ENCODE measurements at regions not wholly inside any gene's neighbourhood (a gene's known extent, or its start where the extent isn't known, plus 50 kb on each side); places are given as distances from the start of the nearest gene placed in this dataset.
"Not testable (repeated sequence)": the region's sequence is repeated elsewhere in the genome, so short reads cannot be mapped to it uniquely, and the experiment has no call there.

GRCh38 chr9:93890436-93890935 is 64.7 kb downstream of the BARX1 start:
- TF ChIP-seq POLR2A (IDR thresholded peaks at IDR 0.05): no peak
- TF ChIP-seq CTCF (IDR thresholded peaks at IDR 0.05 in 8 of 11, conservative IDR thresholded peaks at IDR 0.05 in 3 of 11): no peak
- no peak for TF ChIP-seq POLR2AphosphoS5 (IDR thresholded peaks at IDR 0.05)
- WGBS, 5 donors: 51 to 62% (median 56%) methylated on average over 2 of the region's 2 CpGs
- H3K4me3 ChIP-seq: no peak overlapping the region

GRCh38 chr9:93886911-93887310 is 68.2 kb downstream of the BARX1 start:
- WGBS, 5 donors: 60 to 79% (median 68%) methylated on average over 7 of the region's 7 CpGs

More at GRCh38 chr9:93890436-93890935, 64.7 kb downstream of the BARX1 start:
- Histone ChIP-seq H3K9me3 (peaks cover 0 to 34% (median 22%) of the 10 kb centered on the region in 8 donors), H3K36me3 (no peaks in the 10 kb centered on the region), H3K4me1 (no peaks in the 10 kb centered on the region), H3K27me3 (replicated peaks in 1 of 7) (peaks cover 0 to 4% (median 0%) of the 10 kb centered on the region in 7 donors), H3K27ac (no peak overlapping the region)
- intact Hi-C loops (cut with DNase I; ENCODE audit: low total_unique reads): no loop called here
- DNase-seq: no peak

GRCh38 chr9:93884808-93885207 is 70.3 kb downstream of the BARX1 start:
- 44 to 61% (median 59%) methylated on average over 1 of the region's 1 CpG for WGBS, 5 donors
- DNase-seq: no peak

More at GRCh38 chr9:93886911-93887310, 68.2 kb downstream of the BARX1 start:
- peaks cover 0 to 13% (median 3%) of the 10 kb centered on the region in 8 donors for H3K9me3 ChIP-seq
- no peak for TF ChIP-seq POLR2AphosphoS5 (IDR thresholded peaks at IDR 0.05)
- TF ChIP-seq POLR2A (IDR thresholded peaks at IDR 0.05): no peak
- no peak for TF ChIP-seq CTCF (IDR thresholded peaks at IDR 0.05 in 8 of 11, conservative IDR thresholded peaks at IDR 0.05 in 3 of 11)
- no peaks in the 10 kb centered on the region for H3K4me1 ChIP-seq
- H3K4me3 ChIP-seq: no peak overlapping the region
- no peaks in the 10 kb centered on the region for H3K36me3 ChIP-seq
- DNase-seq: no peak
- no peaks in the 10 kb centered on the region for H3K27me3 ChIP-seq (replicated peaks in 1 of 7)
- intact Hi-C loops (cut with DNase I; ENCODE audit: low total_unique reads): no loop called here
- no peak overlapping the region for H3K27ac ChIP-seq

GRCh38 chr9:93879662-93880407 is 75.3 kb downstream of the BARX1 start:
- H3K4me1 ChIP-seq; H3K36me3 ChIP-seq; H3K27me3 ChIP-seq (replicated peaks in 1 of 7); H3K27ac ChIP-seq; H3K4me3 ChIP-seq; intact Hi-C loops (cut with DNase I; ENCODE audit: low total_unique reads): not testable (repeated sequence)
- peak; percentile 68 for DNase-seq
- 87 to 95% (median 94%) methylated on average over 15 to 35 of the region's 35 CpGs for WGBS, 5 donors
- peaks cover 3 to 24% (median 19%) of the 10 kb centered on the region in 8 donors for H3K9me3 ChIP-seq

More at GRCh38 chr9:93884808-93885207, 70.3 kb downstream of the BARX1 start:
- no peak for TF ChIP-seq POLR2A (IDR thresholded peaks at IDR 0.05)
- Histone ChIP-seq H3K27me3 (replicated peaks in 1 of 7) (peaks cover 0 to 3% (median 0%) of the 10 kb centered on the region in 7 donors), H3K9me3 (peaks cover 0 to 10% (median 0%) of the 10 kb centered on the region in 8 donors), H3K36me3 (no peaks in the 10 kb centered on the region), H3K4me3 (no peak overlapping the region), H3K27ac (no peak overlapping the region), H3K4me1 (no peaks in the 10 kb centered on the region)
- intact Hi-C loops (cut with DNase I; ENCODE audit: low total_unique reads): no loop called here

GRCh38 chr9:93875330-93875729 is 79.8 kb downstream of the BARX1 start:
- no peak overlapping the region for H3K27ac ChIP-seq
- no peak for TF ChIP-seq POLR2A (IDR thresholded peaks at IDR 0.05)
- TF ChIP-seq CTCF (IDR thresholded peaks at IDR 0.05 in 8 of 11, conservative IDR thresholded peaks at IDR 0.05 in 3 of 11): no peak
- TF ChIP-seq POLR2AphosphoS5 (IDR thresholded peaks at IDR 0.05): no peak
- H3K4me1 ChIP-seq: no peaks in the 10 kb centered on the region
- no peak overlapping the region for H3K4me3 ChIP-seq
- peaks cover 6 to 42% (median 37%) of the 10 kb centered on the region in 8 donors for H3K9me3 ChIP-seq
- H3K27me3 ChIP-seq (replicated peaks in 1 of 7): peaks cover 0 to 22% (median 0%) of the 10 kb centered on the region in 7 donors
- DNase-seq: no peak
- intact Hi-C loops (cut with DNase I; ENCODE audit: low total_unique reads): no loop called here
- no peaks in the 10 kb centered on the region for H3K36me3 ChIP-seq

Data from spleen (tissue), 11 donors.